ENCODE measurements at regions not wholly inside any gene's neighbourhood (a gene's known extent, or its start where the extent isn't known, plus 50 kb on each side); places are given as distances from the start of the nearest gene placed in this dataset.
A peak's percentile ranks its signal among the peaks of the same experiment; 100 is the strongest.
"Not testable (repeated sequence)": the region's sequence is repeated elsewhere in the genome, so short reads cannot be mapped to it uniquely, and the experiment has no call there.

DNA sequence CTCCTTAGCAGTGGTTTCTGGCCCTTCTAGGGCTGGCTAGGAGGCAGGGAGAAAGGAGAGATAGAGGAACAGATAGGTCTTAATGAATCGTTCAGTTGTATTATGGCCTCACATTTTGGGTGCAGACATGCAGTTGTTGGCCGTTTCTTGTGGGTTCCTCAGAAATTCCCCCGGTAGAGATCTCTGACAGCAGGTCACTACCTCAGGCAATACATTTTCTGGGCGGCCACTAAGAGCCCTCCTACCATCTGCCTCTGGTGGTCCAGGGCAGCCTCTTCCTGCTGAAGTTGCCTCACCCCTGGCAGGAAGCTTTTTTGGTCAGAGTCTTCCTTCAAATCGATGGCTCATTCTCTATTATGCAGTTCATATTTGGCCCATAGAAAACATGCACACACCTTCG, 266.1 kb downstream of the SV2B start:
- TF ChIP-seq, protein P1, sequence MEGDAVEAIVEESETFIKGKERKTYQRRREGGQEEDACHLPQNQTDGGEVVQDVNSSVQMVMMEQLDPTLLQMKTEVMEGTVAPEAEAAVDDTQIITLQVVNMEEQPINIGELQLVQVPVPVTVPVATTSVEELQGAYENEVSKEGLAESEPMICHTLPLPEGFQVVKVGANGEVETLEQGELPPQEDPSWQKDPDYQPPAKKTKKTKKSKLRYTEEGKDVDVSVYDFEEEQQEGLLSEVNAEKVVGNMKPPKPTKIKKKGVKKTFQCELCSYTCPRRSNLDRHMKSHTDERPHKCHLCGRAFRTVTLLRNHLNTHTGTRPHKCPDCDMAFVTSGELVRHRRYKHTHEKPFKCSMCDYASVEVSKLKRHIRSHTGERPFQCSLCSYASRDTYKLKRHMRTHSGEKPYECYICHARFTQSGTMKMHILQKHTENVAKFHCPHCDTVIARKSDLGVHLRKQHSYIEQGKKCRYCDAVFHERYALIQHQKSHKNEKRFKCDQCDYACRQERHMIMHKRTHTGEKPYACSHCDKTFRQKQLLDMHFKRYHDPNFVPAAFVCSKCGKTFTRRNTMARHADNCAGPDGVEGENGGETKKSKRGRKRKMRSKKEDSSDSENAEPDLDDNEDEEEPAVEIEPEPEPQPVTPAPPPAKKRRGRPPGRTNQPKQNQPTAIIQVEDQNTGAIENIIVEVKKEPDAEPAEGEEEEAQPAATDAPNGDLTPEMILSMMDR (IDR thresholded peaks at IDR 0.05) = no peak
- TF ChIP-seq POLR2A (IDR thresholded peaks at IDR 0.05) = no peak
- no peak for DNase-seq
- Histone ChIP-seq H3K27me3 (no peaks in the 10 kb centered on the region), H3K27ac (no peak overlapping the region), H3K4me1 (no peaks in the 10 kb centered on the region), H3K36me3 (no peaks in the 10 kb centered on the region), H3K4me3 (no peak overlapping the region), H3K9me3 (peaks cover 0 to 4% (median 0%) of the 10 kb centered on the region in 4 donors)
- 66% methylated on average over 6 of the region's 6 CpGs for WGBS (ENCODE audit: insufficient coverage, low coverage, low lambda C conversion rate, missing lambda C conversion rate)
- intact Hi-C loops (cut with DNase I) = no loop called here
- no peak for ATAC-seq

DNA sequence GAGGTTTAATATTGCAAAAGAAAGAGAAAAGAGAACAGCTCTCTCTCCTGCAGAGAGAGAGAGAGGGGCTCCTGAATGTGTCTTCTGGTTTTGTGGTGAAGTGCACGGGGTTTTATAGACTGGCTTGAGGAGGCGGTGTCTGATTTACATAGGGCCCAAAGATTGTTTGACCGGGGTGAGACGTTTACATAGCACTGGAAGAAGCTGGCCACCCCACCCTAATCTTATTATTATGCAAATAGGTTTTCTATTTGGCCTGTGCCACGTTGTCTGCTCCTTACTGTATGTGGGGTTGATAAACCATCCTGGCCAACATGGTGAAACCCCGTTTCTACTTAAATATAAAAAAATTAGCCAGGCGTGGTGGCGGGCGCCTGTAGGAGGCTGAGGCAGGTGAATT, 268.6 kb downstream of the SV2B start:
- Histone ChIP-seq H3K4me3 (no peak overlapping the region), H3K9me3 (peaks cover 0 to 4% (median 0%) of the 10 kb centered on the region in 4 donors), H3K27ac (no peak overlapping the region), H3K27me3 (no peaks in the 10 kb centered on the region), H3K4me1 (no peaks in the 10 kb centered on the region), H3K36me3 (no peaks in the 10 kb centered on the region)
- ATAC-seq (no peak), DNase-seq (no peak)
- 55% methylated on average over 7 of the region's 9 CpGs for WGBS (ENCODE audit: insufficient coverage, low coverage, low lambda C conversion rate, missing lambda C conversion rate)
- TF ChIP-seq, protein P1 (IDR thresholded peaks at IDR 0.05) = no peak
- TF ChIP-seq POLR2A (IDR thresholded peaks at IDR 0.05) = no peak
- intact Hi-C loops (cut with DNase I) = no loop called here

- Histone ChIP-seq H3K27ac (no peak overlapping the region), H3K36me3 (no peaks in the 10 kb centered on the region), H3K4me1 (no peaks in the 10 kb centered on the region), H3K9me3 (peaks cover 0 to 3% (median 0%) of the 10 kb centered on the region in 4 donors), H3K4me3 (no peak overlapping the region), H3K27me3 (no peaks in the 10 kb centered on the region)
- DNase-seq = no peak
- 39% methylated on average over 7 of the region's 7 CpGs for WGBS (ENCODE audit: insufficient coverage, low coverage, low lambda C conversion rate, missing lambda C conversion rate)
- peak in 3 of 4 donors; percentile 44 to 70 (median 48) for ATAC-seq
- intact Hi-C loops (cut with DNase I) = no loop called here
- TF ChIP-seq, protein P1 (IDR thresholded peaks at IDR 0.05) = no peak
- no peak for TF ChIP-seq POLR2A (IDR thresholded peaks at IDR 0.05)
These were observed 269.8 kb downstream of the SV2B start for GRCh38 chr15:91369823-91370222.

DNA sequence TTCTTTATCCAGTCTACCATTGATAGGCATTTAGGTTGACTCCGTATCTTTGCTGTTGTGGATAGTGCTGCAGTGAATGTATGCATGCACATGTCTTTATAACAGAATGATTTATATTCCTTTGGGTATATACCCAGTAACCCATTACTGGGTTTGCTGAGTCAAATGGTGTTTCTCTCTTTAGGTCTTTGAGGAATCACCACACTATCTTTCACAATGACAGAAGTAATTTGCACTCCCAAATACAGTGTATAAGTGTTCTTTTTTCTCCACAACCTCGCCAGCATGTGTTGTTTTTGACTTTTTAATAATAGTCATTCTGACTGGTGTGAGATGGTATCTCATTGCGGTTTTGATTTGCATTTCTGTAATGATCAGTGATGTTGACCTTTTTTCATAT, 271.3 kb downstream of the SV2B start:
- H3K4me1 ChIP-seq; H3K9me3 ChIP-seq; H3K36me3 ChIP-seq; H3K27me3 ChIP-seq; DNase-seq; H3K27ac ChIP-seq; H3K4me3 ChIP-seq; intact Hi-C loops (cut with DNase I); ATAC-seq: not testable (repeated sequence)
- 84% methylated on average over 3 of the region's 3 CpGs for WGBS (ENCODE audit: insufficient coverage, low coverage, low lambda C conversion rate, missing lambda C conversion rate)

GRCh38 chr15:91374336-91374735, 274.3 kb downstream of the SV2B start:
- Histone ChIP-seq H3K27me3 (no peaks in the 10 kb centered on the region), H3K4me3 (no peak overlapping the region), H3K36me3 (no peaks in the 10 kb centered on the region), H3K27ac (no peak overlapping the region), H3K4me1 (no peaks in the 10 kb centered on the region), H3K9me3 (no peaks in the 10 kb centered on the region)
- 80% methylated on average over 3 of the region's 3 CpGs for WGBS (ENCODE audit: insufficient coverage, low coverage, low lambda C conversion rate, missing lambda C conversion rate)
- intact Hi-C loops (cut with DNase I) = no loop called here
- no peak for TF ChIP-seq POLR2A (IDR thresholded peaks at IDR 0.05)
- TF ChIP-seq, protein P1 (IDR thresholded peaks at IDR 0.05) = no peak
- DNase-seq (no peak), ATAC-seq (no peak)
